AG04449 (cell line): ENCODE measurements at regions not wholly inside any gene's neighbourhood (a gene's known extent, or its start where the extent isn't known, plus 50 kb on each side); places are given as distances from the start of the nearest gene placed in this dataset.
"Not testable (repeated sequence)": the region's sequence is repeated elsewhere in the genome, so short reads cannot be mapped to it uniquely, and the experiment has no call there.

Experiments
- CTCF ChIA-PET: fragments of 350-600 bp; formaldehyde crosslinking; extraction: SDS; loops from one replicate; lab custom pipeline; 2021; ENCODE audit warnings: antibody characterized with exemption; lab: Yijun Ruan, JAX
- POLR2A ChIA-PET: fragments of 400-600, 350-600 bp; formaldehyde crosslinking; extraction: SDS; loops from one replicate; lab custom pipeline; 2020; ENCODE audit warnings: antibody characterized with exemption, inconsistent platforms; lab: Yijun Ruan, JAX
- DNase-seq: peaks from one replicate; pipeline ENCODE4 v3.0.0-alpha.2; 2010; ENCODE audit warnings: low read depth, low spot score
- H3K4me3 ChIP-seq: 2 replicates; pipeline ENCODE4 v1.5.1; 2011; ENCODE audit warnings: low read depth, mild to moderate bottlenecking, control low read depth, low read length
- CTCF ChIP-seq: IDR thresholded peaks from one replicate; pipeline ENCODE4 v1.5.1; 2011; ENCODE audit warnings: mild to moderate bottlenecking, moderate library complexity, low read length, control low read depth, inconsistent platforms; ENCODE audit not compliant: insufficient read depth; ENCODE audit errors: missing control alignments

DNA sequence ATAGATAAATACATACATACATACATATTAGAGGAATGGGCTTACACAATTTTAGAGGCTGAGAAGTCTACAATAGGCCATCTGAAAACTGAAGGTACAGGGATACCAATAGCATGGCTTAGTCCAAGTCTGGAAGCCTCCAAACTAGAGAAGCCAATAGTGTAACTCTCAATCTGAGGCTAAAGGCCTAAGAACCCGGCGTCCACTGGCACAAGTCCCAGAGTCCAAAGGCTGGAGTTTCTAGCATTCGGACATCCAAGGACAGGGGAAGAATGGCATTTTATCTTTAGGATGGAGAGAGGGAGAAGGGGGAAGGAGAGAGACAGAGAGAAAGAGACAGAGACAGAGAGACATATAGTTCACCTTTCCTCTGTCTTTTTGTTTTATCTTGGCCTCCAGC is 63.7 kb upstream of the SYT4 start:
- CTCF ChIA-PET, result no interaction called here
- POLR2A ChIA-PET, result no interaction called here
- DNase-seq, result no peak
- no peak overlapping the region for H3K4me3 ChIP-seq
- no peak for TF ChIP-seq CTCF

DNA sequence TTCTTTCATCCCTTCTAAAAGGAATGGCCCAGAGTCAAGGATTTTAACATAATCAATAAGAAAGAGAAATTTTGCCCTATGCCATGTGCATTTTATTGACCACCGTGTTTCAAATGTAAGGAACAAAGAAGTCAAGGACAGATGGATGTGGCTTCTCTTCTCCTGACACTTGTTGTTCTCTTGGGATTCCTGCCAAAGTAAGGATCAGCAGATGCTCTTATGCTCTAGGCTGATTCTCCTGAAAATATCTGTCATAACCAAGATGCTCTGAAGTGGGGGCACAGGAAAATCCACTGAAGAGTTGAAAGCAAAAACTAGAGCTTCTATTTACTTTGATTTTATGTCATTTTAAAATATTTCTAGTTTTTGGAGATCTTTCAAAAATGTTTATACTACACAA is 72.9 kb upstream of the SYT4 start:
- POLR2A ChIA-PET, result no interaction called here
- H3K4me3 ChIP-seq, result no peak overlapping the region
- no peak for DNase-seq
- CTCF ChIA-PET, result no interaction called here
- TF ChIP-seq CTCF, result no peak

DNA sequence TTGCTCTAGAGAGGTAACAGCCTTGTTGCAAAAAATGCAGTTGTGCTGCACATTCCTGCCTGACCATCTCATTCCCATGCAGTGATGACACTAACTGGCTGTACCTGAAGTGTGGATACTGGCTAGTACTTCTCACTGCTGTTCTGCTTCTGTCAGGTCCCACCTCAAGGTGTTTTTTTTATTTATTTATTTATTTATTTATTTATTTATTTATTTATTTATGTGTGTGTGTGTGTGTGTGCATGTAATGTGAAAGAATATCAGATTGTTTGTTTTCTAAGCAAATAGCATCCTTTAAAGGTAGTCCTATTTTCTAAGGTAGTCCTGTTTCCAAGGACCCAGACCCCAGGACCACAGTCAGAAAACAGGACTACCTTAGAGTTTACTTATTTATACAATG is 87.2 kb upstream of the SYT4 start:
- DNase-seq, result no peak
- TF ChIP-seq CTCF, result no peak
- no peak overlapping the region for H3K4me3 ChIP-seq
- POLR2A ChIA-PET, result no interaction called here
- CTCF ChIA-PET, result no interaction called here

DNA sequence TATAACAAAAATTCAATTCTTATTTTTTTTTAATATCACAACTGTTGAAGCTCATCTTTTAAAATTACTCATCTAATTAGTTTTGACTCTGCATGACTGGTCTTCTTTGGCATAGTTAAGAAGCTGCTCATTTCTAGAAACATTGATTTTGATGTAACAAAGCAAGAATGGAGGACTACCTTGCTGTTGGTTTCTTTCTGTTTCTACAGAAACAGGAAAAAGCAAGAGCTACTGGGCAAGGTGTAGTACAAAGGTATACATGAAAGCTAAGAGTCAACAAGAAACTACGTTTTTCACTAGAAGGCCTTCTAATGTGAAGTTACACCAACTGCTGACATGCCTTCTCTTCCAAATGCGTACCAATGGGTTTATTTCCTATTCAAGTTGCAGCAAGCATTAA is 90.6 kb upstream of the SYT4 start:
- no peak for DNase-seq
- CTCF ChIA-PET, result no interaction called here
- POLR2A ChIA-PET, result no interaction called here
- TF ChIP-seq CTCF, result no peak
- no peak overlapping the region for H3K4me3 ChIP-seq

DNA sequence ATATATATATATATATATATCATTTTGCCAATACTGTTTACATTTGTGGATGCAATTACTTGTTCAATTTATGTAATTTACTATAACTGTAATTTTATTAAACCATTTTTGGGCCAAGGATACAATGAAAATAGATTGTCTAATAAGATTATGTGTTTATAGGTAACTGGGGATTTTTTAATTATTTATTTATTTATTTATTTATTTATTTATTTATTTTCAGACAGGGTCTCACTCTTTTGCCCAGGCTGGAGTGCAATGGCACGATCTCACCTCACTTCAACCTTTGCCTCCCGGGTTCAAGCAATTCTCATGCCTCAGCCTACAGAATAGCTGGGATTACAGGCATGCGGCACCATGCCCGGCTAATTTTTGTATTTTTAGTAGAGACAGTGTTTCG is 92.0 kb upstream of the SYT4 start:
- H3K4me3 ChIP-seq, DNase-seq, CTCF ChIA-PET, POLR2A ChIA-PET: not testable (repeated sequence)

DNA sequence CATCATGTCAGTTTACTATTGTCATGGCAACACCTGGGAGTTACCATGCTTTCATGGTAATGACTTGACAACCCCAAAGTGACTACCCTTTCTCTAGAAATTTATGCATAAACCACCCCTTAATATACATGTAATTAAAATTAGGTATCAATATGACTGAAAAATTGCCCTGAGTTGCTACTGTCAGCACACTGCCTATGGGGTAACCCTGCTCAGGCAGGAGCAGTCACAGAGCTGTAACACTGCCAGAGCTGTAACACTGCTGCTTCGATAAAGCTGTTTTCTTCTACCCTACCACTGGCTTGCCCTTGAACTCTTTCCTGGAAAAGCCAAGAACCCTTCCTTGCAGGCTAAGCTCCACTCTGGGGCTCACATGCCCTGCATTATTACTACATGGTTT is 95.5 kb upstream of the SYT4 start:
- DNase-seq, result no peak
- POLR2A ChIA-PET, result no interaction called here
- no peak for TF ChIP-seq CTCF
- CTCF ChIA-PET, result no interaction called here
- no peak overlapping the region for H3K4me3 ChIP-seq

- ChIA-PET POLR2A (no interaction called here), CTCF (no interaction called here)
- no peak overlapping the region for H3K4me3 ChIP-seq
- no peak for DNase-seq
- TF ChIP-seq CTCF, result no peak
Measured at GRCh38 chr18:43380104-43380672, 102.9 kb upstream of the SYT4 start.
